Glomerular visceral epithelial cell (primary cell): ENCODE measurements at regions not wholly inside any gene's neighbourhood (a gene's known extent, or its start where the extent isn't known, plus 50 kb on each side); places are given as distances from the start of the nearest gene placed in this dataset.
"Not testable (repeated sequence)": the region's sequence is repeated elsewhere in the genome, so short reads cannot be mapped to it uniquely, and the experiment has no call there.

Source experiments
- DNase-seq: peaks from one replicate; pipeline ENCODE4 v3.0.0-alpha.2; 2016; ENCODE audit errors: extremely low spot score

GRCh38 chr6:27546522-27546921 is 73.6 kb upstream of the ZNF184 start:
- DNase-seq = no peak

DNA sequence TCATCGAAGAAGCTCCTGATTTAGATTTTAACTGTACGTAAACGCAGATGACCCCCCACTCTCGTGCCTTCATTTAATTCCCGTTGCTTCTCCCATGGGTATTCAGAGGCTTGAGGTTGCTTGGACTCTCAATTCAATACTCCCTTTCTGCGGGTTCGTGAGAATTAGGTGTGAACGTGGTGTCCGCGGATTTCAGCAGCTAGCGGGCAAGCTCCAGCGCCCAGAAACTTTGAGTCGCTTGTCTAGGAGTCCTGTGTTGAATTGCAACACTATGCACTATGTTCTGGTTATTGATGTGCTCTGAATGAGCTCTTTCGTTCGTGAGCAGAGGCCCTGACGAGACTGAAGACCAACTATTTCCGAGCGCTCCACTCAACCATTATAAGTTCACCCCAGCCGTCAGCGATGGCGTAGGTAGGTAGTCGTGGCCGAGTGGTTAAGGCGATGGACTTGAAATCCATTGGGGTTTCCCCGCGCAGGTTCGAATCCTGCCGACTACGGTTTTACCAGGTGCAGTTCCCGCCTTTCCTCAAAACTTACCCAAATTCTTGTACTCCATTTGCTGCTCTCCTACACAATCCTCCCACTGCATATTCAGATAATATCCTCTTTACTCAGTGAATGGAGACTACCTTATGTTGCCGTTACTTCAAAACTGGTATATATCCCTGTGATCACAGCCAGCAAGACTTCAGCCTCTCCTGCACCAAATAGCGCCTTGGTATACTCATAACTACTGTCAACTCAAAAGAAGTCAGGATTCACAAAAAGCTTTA is 72.6 kb upstream of the ZNF184 start:
- peak; percentile 69 for DNase-seq

GRCh38 chr6:27544612-27545260 is 71.8 kb upstream of the ZNF184 start:
- no peak for DNase-seq

- DNase-seq = not testable (repeated sequence)
Measured at GRCh38 chr6:27544135-27544534, 71.2 kb upstream of the ZNF184 start.

DNA sequence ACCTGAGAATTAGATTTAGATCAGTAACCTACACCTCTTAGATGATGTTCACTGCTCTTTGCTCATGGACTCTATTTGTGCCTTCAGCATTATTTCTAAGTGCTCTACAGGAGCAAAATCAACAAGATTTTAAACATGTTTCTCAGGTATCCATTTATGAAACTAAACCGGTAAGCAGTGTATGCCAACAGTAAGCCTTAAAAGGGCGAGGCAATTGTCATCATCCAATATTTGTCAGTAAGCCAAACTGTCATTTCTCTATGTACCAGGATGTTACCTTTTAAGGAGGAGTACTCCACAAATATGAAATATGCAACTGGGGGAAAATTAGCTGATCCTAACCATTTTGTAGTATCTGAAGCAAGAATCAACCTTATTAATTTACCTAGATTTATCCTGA is 69.6 kb upstream of the ZNF184 start:
- DNase-seq = no peak

GRCh38 chr6:27541933-27542297 is 69.0 kb upstream of the ZNF184 start:
- DNase-seq = no peak

DNA sequence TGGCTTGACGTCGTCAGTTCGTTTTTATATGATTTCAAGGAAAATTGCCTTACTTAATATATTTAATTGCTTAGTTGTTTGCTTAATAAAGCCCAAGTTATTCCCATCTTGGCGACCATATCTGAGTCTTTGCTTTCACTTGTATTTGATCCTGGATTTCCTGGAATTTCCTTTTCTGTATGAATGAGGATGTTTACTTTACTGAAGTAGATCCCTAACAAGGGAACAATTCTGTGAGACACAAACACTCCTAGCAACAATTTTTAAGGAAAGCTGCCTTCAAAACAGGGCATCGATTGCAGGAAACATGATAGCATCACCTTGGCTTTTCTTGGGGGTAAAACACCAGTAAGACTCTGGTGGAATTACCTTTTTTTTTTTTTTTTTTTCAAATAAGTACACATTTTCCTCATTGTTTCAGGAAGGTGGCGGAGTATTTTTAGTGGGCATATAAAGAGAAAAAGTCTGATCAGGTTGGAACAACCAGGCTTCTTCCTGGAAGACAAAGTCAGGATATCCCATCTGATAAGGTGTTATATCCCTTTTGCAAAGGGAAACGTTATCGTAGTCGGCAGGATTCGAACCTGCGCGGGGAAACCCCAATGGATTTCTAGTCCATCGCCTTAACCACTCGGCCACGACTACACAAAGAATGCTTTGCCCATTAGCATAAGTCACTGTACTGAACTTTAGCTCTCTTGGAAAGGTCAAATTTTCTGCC is 68.5 kb upstream of the ZNF184 start:
- DNase-seq = peak; percentile 9

- no peak for DNase-seq
Measured at GRCh38 chr6:27539551-27539950, 66.6 kb upstream of the ZNF184 start.

DNA sequence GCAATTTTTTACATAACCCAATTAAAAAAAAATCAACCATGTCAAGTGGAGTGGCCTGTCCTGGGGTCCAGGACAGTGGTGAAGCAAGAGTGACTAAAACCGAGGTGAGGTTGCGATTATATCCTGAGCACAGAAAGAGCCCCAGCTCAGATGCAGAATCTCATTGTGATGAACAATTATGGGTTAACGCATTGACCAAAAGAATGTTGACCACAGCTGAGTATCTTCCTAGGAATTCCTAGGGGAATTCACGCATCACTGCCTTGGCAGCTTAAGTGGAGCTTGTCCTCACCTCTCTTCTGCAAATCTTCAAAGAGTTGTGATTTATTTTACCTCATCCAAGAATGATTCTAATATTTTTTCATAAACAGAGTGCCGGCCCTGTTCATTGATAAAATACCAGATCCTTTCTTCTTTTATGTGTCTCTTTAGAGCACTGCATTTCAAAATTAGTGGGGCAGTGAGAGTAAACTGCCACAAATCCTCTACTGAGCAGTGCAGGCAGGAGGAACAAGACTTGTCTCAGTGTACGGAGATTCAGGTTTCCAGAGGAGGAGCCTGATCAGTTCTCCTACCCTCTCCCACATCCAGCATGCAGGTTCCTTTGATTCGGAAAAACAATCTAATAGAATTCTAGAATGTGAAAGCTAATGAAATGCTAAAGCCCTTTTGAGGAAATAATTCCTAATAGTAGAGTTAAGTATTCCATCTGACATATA is 60.1 kb upstream of the ZNF184 start:
- peak; percentile 92 for DNase-seq

DNA sequence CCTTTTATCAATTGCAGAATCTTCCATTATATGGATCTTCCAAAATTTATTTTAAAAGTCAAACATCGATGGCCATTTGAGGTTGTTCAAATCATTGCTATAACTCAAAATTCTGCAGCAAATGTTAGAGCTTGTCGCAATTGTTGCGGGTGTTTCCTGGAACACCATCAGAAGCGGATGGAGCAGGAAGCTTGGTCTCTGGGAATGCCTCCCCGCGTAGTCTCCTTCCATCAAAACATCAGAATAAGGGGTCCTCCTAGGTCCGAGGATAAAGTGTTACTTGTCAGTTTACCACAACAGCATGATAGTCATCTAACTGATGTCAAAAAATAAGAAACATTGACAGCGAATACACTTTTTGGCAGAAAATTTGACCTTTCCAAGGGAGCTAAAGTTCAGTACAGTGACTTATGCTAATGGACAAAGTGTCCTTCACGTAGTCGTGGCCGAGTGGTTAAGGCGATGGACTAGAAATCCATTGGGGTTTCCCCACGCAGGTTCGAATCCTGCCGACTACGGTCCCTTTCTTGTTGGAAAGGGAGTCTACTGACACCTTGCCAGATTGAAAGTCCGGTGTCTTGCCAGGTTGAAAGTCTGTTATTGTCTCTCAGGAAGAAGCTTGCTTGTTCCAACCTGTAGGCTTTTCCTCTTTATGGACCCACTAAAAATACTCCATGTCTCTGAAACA is 59.0 kb upstream of the ZNF184 start:
- no peak for DNase-seq

- not testable (repeated sequence) for DNase-seq
Measured at GRCh38 chr6:27529796-27530195, 56.9 kb upstream of the ZNF184 start.

DNA sequence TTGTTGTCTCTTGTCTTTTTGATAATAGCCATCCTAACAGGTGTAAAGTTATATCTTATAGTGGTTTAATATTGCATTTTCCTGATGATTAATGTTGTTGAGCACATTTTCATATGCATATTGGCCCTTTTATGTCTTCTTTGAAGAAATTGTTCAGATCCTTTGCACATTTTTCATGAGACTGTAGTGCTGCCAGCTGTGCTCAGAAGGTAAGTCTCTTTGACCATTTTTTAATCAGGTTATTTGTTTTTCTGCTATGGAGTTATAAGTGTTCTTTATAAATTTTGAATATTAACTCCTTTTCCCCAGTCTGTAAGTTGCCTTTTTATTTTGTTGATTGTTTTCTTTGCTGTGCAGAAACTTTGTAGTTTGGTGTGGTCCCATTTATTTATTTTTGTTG is 55.8 kb upstream of the ZNF184 start:
- no peak for DNase-seq
